GM21526 (cell line): ENCODE measurements at regions not wholly inside any gene's neighbourhood (a gene's known extent, or its start where the extent isn't known, plus 50 kb on each side); places are given as distances from the start of the nearest gene placed in this dataset.
"Not testable (repeated sequence)": the region's sequence is repeated elsewhere in the genome, so short reads cannot be mapped to it uniquely, and the experiment has no call there.

Experiments used
- ATAC-seq: cut with Tn5 transposase; IDR thresholded peaks from one replicate; pipeline ENCODE4 v1.9.1; 2021; ENCODE audit warnings: moderate library complexity; ENCODE audit not compliant: unreplicated experiment, low FRiP score

DNA sequence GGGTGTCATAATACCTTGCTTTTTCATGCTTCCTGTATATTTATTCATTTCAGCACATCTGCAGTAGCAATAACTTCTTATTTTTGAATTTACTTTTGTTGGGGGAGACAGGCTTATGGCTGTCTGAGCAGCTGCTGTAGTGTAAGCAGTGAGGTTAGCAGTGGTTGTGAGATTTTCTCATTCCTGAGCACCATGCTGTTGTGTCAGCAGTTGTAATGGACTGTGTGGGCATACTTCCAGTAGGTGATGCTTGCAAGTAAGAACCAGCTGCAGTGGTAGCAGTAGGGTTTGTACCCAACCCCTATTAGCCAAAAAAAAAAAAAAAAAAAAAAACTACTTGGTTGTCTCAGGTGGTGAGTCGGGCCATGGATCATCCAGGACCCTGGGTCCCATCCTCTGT, 311.6 kb downstream of the NUF2 start:
- no peak for ATAC-seq

DNA sequence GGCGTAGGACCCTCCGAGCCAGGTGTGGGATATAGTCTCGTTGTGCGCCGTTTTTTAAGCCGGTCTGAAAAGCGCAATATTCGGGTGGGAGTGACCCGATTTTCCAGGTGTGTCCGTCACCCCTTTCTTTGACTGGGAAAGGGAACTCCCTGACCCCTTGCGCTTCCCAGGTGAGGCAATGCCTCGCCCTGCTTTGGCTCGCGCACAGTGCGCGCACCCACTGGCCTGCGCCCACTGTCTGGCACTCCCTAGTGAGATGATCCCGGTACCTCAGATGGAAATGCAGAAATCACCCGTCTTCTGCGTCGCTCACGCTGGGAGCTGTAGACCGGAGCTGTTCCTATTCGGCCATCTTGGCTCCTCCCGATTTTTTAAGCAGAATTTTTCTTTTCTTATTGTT, 323.9 kb downstream of the NUF2 start:
- ATAC-seq = not testable (repeated sequence)

DNA sequence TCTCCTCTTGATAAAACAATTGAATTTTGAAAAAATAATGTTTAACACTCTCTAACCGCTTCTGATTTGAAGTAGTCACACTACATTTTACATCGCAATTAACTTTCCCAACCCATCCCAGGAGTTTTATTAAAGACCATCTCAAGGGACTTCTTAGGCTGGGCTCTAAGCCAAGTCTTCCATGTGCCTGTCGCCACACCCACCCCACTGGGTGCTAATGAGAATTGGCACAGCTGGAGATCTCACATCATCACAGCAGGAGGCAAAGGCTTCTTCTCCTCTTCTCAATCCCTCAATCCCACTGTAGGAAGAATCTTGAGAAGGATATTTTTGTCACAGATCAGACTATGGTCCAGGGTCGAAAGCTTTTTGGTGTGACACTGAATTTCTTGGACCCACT, 328.9 kb downstream of the NUF2 start:
- ATAC-seq = no peak

DNA sequence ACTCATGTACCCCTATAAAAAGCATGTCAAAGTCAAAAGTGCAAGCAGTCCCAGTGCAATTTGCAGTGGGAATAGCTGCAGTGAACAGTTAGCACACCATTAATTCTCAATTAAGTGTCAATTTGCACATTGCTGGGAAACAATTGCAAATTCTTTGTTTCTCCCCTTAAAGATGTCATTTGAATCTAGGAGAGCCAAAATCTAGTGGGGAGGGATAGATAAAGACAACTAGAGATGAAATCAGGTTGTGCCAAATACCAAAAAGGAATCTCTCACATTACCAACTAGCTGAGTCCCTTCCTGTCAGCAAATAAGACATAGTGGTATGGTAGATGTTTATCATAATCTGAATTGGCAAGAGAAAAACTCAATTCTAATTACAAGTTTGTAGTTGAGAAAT, 330.7 kb downstream of the NUF2 start:
- ATAC-seq = no peak

DNA sequence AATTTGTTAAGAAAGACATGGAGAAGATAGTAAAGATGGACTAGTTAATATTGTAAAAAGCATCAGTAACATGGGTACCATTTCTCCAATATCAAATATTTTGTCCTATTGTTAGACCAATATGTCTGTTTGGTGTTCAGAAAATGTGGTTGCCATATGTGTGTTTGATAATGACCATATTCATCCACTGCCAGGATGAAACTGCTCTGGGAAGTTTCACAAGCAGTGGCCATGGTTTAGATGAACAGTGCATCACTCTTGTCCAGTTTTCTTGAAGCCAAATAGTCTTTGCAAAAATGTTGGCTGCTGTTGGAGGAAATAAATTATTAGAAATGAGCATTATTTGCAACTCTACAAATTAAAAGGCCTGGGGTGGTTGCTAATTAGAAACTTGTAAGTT, 333.8 kb downstream of the NUF2 start:
- ATAC-seq = no peak

DNA sequence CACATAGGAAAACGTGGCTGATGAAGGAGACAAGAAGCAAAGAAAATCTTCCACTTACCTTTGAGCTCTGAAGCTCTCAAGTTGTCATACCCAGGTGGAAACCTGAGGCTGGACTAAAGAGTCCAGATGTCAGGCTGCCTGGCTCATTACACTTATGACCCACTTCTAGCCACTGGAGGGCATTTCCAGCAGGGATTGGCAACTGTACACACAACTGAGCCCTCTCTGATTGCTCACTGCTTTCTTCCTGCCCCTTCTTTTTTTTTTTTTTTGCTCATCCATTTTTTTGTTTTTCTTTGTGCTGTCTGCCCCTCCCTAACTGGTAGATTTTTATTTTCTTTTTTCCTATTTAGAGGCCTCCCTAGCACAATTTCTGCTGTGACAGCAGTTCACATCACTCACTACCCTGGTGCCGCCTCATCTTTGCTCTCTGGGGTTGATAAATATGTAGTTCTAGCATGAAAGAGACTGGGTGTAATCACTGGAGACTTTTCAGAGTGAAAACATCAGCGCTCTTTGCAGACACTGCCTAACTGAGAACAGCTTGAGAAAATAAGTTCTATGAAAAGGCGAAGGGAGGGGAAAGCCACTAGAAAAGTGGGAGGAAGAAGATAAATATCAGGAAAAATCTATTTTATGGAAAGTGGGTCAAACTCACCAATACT, 334.5 kb downstream of the NUF2 start:
- ATAC-seq = no peak

DNA sequence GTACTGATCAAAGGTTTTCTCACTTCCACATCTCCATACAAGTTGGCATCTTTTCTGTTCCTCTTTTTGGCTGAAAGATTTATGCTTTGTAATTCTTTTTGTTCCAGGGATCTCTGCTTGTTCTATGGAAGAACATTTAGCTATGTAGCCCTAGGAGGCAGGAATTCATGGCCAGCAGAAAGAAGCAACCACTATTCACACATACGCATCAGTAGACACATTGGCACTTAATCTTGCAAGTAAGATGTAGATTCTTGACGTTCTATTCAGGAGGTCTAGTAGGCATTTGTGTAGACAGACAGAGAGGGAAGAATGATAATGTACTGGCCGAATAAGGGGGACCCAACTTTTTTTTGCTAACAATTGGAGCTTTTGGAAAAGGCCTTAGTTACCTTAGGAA, 336.0 kb downstream of the NUF2 start:
- ATAC-seq = no peak

DNA sequence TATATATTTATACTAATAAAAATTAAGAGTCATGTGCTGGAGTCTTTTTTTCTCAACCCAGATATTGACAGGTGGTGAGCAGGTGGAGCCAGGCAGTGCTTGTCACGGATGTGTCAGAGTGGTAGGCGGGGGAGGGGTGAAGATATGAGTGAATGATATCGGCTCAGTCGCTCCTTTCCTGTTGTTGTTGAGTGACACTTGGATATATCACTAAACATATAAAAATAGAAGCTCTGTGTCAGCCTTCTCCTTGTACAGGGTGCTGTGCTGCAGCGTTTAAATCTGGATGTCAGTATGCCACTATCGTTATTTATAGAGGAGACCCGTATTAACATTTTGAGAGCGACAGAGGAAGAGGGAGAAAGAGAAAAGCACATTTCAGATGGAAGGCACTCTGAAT, 339.6 kb downstream of the NUF2 start:
- no peak for ATAC-seq

DNA sequence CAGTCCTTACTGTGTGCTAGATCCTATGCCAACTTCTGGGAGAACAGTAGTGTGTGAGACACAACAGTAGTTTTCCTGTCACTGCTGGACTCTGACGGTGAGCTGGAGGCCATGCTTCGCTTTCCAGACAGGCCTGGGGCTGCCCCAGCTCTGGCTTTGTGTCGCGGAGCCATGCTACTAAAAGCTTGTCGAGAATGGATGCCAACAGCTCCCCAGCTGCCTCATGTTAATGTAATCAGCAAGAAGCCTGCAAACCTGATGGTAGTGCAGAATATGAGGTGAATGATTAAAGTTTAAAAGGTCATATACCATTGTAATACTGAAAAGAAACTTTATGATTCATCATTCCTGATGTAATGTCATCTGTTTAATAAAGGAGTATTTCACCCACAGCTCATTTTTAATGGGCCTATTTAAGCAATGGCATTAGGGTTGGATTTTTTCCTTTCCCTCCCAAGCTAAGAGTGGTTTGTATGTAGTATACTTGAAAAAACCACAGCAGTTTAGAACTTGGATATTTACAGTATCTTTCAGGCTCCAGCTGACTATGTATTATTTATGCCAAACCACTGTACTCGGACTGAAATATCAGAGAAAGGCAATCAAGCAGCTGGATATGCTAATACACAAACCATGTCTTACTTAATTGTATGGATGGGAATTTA, 343.0 kb downstream of the NUF2 start:
- no peak for ATAC-seq

DNA sequence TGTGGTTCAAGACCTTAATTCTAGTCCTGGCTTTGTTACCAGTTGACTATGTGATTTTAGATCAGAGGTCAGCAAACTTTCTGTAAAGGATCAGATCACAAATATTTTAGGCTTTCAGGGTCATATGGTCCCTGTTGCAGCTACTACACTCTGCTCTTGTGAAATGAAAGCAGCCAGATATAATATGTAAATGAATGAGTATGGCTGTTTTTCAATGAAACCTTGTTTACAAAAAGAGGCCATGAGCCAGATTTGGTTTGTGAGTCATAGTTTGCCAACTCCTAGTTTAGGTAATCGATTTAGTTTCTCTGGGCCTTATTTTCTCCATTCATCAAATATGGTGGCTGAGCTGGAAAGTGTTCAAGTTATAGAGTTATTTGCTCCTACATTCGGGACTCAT, 346.7 kb downstream of the NUF2 start:
- ATAC-seq = no peak

DNA sequence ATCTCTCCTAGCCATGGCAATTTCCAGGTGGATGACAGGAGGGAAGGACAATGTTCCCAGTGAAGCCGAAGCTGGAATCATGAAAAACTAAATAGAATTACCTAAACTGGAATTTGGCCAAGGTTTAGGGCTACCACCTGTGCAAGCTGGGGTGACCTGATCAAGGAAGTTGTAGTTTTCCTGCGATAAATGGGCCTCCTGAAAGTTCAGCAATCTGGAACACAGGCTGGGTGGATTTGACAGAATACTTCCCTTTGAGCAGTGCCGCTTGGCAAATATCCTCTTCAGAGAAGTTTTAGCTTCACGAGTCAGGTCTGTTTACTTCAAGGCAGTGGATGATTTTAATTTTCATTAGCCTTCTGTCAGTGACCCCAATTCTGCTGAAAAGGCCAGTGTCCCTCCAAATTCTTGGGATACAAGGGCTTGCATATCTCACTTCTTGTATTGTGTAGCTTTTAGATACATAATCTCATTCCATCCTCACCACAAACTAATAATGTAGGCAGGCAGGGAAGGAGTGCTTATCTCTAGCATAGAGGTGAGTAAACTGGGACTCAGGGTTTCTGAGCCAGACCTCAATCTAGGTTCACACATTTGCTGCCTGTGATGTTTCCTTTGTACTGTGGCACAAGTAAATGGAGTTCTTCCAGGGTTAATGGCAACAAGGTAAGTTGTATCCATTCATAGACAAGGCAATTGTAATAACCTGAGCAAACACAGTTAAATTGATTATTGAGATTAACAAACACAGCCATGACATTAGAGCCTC, 349.4 kb downstream of the NUF2 start:
- ATAC-seq = no peak

DNA sequence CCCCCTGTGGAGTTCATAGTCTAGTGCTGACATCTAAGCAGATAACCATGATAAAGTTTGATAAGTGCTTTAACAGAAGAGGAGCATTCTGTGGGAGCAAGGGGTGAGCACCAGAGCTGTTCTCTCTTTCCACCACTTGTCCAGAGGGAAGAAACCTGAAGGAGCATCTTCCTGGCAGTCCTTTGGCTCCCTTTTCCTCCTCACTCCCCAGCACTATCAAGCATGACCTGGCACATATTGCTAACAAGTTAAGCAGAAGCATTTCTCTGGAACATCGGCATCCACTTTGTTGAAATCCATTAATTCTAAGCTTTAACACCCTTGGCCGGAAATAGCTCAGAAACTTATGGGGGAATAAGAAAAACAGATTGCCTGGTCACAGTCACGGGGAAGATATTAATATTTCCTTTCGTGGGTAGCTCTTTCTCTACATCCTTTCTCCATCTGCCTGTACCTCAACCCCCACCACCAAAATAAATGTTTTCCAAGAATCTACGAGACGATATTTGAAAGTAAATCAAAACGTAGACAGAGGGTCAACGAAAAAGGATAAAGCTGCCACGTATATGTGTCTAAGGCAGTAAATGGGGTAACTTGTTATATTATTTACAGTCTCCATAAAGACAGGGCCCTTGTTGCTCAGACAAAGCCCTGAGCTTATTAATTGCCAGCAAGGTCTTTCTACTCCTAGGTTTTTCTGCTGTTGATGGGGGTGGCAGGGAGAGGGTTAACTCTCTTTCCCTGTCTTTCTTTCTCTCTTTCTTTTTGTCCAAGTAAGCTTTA, 351.4 kb downstream of the NUF2 start:
- no peak for ATAC-seq

DNA sequence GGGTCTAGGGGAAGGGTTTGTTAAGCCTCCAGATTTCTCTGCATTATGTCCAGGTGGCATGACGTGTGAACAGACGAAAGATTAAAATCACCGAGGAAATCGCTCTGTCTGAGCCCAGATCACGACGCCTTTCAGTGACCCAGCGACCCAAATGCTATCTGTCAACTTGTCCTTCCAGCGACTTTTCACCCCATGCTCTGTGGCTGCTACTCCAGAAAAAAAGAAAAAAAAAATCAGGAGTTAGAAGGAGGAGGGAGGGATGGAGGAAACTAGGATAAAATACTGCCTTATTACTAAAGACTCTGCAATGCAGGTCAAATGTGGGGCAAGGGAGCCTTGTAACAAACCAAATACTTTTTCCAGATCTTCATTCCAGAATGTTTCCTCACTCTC, 352.0 kb downstream of the NUF2 start:
- ATAC-seq = no peak

DNA sequence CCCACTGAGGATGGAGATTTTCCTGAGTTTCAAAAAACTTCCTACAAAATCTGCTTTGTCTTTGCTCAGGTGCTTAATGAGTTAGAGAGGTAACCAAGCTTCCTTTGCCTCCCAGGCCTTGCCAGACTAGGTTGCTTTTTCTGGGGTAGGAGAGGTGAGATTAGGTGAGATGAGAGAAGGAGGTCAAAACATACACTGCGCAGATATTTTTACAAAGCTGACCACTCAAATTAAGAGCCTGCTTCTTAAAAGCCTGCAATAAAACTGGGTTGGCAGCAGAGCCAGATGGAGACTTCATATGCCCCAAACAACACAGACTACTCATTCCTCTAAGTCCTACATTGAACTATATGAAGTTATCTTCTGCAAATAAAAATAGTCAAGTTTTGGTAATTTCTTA, 352.5 kb downstream of the NUF2 start:
- ATAC-seq = no peak

DNA sequence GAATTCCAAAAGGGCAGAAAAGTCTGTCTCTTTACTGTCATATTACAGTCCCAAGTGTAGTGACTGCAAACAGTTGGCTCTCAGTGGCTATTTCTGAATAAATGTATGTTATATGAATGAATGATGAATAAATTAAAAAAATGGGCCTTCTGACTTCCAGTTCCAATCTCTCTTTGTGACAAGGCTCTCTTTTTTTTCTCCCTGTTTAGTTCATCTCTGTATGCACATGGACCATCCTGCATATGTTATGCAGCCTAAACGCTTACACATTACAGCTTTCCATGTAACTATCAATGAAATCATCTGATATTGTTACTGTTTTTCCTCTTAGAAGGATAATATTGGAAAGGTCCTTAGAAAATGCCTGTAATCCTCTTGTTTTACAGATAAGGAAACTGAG, 363.0 kb downstream of the NUF2 start:
- ATAC-seq = no peak

DNA sequence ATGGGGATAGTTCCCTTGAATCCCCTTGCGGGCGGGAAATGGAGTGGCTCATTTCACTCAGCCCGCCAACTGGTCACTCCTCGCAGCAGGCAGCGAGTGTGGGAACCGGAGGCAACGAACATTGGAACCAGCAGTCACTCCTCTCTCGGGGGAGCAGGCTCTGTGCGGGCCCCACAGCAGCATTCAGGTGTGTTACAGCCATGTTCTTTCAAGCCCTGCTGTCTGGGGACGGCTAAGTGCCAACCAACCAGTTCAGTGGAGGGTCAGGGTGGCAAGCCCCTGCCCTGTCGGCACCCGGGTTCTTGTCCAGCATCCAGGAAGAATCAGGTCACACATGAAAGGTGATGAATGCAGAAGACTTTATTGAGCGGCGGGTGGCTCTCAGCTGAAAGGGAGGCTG, 370.5 kb downstream of the NUF2 start:
- no peak for ATAC-seq

DNA sequence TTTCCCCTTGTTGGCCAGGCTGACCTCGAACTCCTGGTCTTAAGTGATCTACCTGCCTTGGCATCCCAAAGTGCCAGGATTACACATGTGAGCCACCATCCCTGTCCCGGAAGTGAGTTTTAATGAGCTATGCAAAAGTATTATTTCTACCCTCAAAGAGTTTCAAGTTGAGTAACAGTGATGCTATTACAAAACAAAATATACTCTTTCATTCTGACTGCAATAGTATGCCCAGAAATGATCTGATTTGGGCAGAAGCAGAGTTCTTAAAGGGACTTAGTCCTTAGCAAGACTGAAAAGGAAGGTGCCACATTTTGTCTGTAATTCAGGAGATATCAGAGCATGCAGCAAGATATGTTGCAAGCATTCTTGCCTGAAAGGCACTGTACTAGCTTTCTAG, 375.4 kb downstream of the NUF2 start:
- ATAC-seq = no peak

DNA sequence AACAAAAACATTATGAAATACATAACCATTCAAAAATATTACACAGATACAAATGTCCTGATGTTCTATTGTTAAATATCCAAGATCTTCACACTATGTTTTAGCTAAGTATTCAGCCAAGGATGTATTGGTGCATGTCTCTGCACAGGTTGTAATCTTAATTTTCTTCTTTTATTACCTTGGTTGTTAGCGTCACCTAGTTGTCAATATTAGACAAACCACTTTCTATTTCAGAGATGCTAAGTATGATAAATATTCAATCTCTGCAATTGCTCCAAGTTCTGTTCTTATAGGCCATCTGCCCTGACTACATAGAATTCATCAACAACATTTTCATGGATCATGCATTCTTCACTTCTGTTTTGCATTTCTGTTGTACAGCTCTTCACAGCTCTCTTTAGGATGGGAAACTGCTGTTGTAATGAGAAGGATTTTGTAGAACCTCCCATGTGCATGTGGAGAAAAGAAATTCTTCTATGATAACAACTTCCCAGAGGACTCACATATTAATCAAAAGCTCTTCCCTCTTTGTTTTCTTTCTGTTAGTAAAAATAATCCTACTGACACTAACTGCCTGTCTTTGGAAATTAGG, 380.1 kb downstream of the NUF2 start:
- ATAC-seq = no peak

DNA sequence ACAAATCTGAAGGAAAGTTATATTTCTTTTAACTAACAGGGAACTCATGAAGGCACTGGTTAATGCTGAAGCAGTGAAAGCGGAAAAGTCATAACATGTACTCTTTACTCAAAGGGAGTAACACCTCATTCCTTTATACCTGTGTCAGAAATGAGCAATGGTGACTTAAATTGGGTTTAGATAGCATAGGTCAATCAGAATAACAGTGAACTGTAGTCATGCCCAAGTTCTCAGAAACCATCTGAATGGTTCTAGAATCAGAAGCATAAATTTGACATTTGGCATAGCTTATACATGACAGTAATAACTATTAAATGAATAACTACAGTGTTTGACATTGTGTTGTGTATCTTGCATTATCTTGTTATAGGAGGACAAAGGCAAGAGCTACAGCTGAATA, 382.0 kb downstream of the NUF2 start:
- no peak for ATAC-seq

DNA sequence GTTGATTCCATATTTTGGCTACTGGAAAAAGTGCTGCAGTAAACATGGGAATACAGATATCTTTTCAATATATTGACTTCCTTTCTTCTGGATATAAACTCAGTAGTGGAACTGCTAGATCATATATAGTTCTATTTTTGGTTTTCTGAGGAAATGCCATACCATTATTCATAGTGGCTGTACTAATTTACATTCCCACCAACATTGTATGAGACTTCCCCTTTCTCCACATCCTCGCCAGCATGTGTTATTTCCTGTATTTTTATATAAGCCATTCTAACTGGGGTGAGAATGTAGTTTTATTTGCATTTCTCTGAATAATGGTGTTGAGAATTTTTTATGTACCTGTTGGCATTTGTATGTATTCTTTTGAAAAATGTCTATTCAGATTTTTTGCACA, 385.2 kb downstream of the NUF2 start:
- no peak for ATAC-seq

DNA sequence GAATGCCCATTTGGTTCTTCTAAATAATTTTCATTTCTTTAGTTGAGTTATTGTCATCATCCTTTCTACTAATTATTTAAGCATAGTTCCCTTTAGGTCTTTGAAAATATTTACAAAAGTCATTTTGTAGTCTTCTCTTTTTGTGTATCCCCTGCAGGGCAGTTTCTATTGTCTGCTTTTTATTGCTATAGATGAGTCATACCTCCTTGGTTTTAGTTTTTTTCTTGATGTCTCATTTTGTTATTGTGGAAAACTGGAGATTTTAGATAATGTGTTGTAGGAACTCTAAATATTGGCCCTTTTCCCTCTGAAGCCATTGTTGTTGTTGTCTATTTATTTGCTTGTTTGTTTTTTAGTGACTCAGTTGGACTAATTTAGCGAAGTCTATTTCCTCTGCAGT, 387.9 kb downstream of the NUF2 start:
- ATAC-seq = no peak
